H9 (cell line): ENCODE measurements at regions not wholly inside any gene's neighbourhood (a gene's known extent, or its start where the extent isn't known, plus 50 kb on each side); places are given as distances from the start of the nearest gene placed in this dataset.

Experiments
- DNase-seq: peaks from one replicate; pipeline ENCODE4 v3.0.0-alpha.2; 2017
- H2AFZ ChIP-seq: one replicate; pipeline ENCODE4 v1.6.1; 2013; ENCODE audit warnings: mild to moderate bottlenecking, low read length, control low read depth, moderate library complexity
- H2AK5ac ChIP-seq: 2 replicates; pipeline ENCODE4 v1.6.1; 2013; ENCODE audit warnings: low read length, control low read depth, mixed read lengths; ENCODE audit not compliant: insufficient read length
- H2BK120ac ChIP-seq: one replicate; pipeline ENCODE4 v1.6.1; 2013; ENCODE audit warnings: low read depth, mild to moderate bottlenecking, low read length, control low read depth, inconsistent platforms; ENCODE audit not compliant: poor library complexity, severe bottlenecking
- H2BK12ac ChIP-seq: 2 replicates; pipeline ENCODE4 v1.6.1; 2013; ENCODE audit warnings: low read length, control low read depth, mixed read lengths, low read depth; ENCODE audit not compliant: insufficient read length
- H2BK15ac ChIP-seq: 2 replicates; pipeline ENCODE4 v1.6.1; 2013; ENCODE audit warnings: low read depth, low read length, control low read depth
- H2BK20ac ChIP-seq: one replicate; pipeline ENCODE4 v1.6.1; 2013; ENCODE audit warnings: low read depth, mild to moderate bottlenecking, low read length, control low read depth, inconsistent platforms; ENCODE audit not compliant: poor library complexity, severe bottlenecking
- H2BK5ac ChIP-seq: 2 replicates; pipeline ENCODE4 v1.6.1; 2013; ENCODE audit warnings: low read length, control low read depth, mixed read lengths; ENCODE audit not compliant: insufficient read length
- H3K14ac ChIP-seq: 2 replicates; pipeline ENCODE4 v1.6.1; 2013; ENCODE audit warnings: low read length, control low read depth; ENCODE audit not compliant: insufficient read depth
- H3K18ac ChIP-seq: 2 replicates; pipeline ENCODE4 v1.6.1; 2013; ENCODE audit warnings: low read depth, mild to moderate bottlenecking, mixed read lengths, low read length, control low read depth; ENCODE audit not compliant: insufficient read length
- H3K23ac ChIP-seq: 2 replicates; pipeline ENCODE4 v1.6.1; 2013; ENCODE audit warnings: low read length, control low read depth, mixed read lengths, low read depth; ENCODE audit not compliant: insufficient read length
- H3K23me2 ChIP-seq: 2 replicates; pipeline ENCODE4 v1.6.1; 2013; ENCODE audit warnings: low read depth, mild to moderate bottlenecking, mixed read lengths, low read length, control low read depth; ENCODE audit not compliant: insufficient read length, poor library complexity, severe bottlenecking
- H3K27ac ChIP-seq: 2 replicates; pipeline ENCODE4 v1.5.1; 2013; ENCODE audit warnings: low read length, control low read depth, mixed read lengths, low read depth; ENCODE audit not compliant: insufficient read length
- H3K27me3 ChIP-seq: 2 replicates; pipeline ENCODE4 v1.6.1; 2013; ENCODE audit warnings: low read length, control low read depth, inconsistent platforms; ENCODE audit not compliant: insufficient read depth
- H3K4ac ChIP-seq: 2 replicates; pipeline ENCODE4 v1.6.1; 2013; ENCODE audit warnings: low read depth, mild to moderate bottlenecking, control low read depth, inconsistent platforms, low read length, moderate library complexity
- H3K4me1 ChIP-seq: 2 replicates; pipeline ENCODE4 v1.6.1; 2013; ENCODE audit warnings: low read length, control low read depth, inconsistent platforms; ENCODE audit not compliant: insufficient read depth
- H3K4me2 ChIP-seq: 2 replicates; pipeline ENCODE4 v1.6.1; 2013; ENCODE audit warnings: low read length, control low read depth, mixed read lengths; ENCODE audit not compliant: insufficient read length, insufficient read depth
- H3K56ac ChIP-seq: 2 replicates; pipeline ENCODE4 v1.6.1; 2013; ENCODE audit warnings: low read depth, mild to moderate bottlenecking, mixed read lengths, low read length, control low read depth; ENCODE audit not compliant: insufficient read length
- H3K79me1 ChIP-seq: 2 replicates; pipeline ENCODE4 v1.6.1; 2013; ENCODE audit warnings: low read depth, mild to moderate bottlenecking, moderate library complexity, low read length, control low read depth, inconsistent platforms; ENCODE audit not compliant: insufficient read depth, poor library complexity, severe bottlenecking
- H3K79me2 ChIP-seq: 2 replicates; pipeline ENCODE4 v1.6.1; 2013; ENCODE audit warnings: low read length, control low read depth, inconsistent platforms; ENCODE audit not compliant: insufficient read depth
- H3K9ac ChIP-seq: 2 replicates; pipeline ENCODE4 v1.6.1; 2013; ENCODE audit warnings: low read length, control low read depth, mixed read lengths; ENCODE audit not compliant: insufficient read length; ENCODE audit errors: extremely low read depth
- H3K9me3 ChIP-seq: one replicate; pipeline ENCODE4 v1.6.1; 2013; ENCODE audit warnings: low read depth, low read length, inconsistent platforms; ENCODE audit not compliant: control insufficient read depth
- H3T11ph ChIP-seq: one replicate; pipeline ENCODE4 v1.6.1; 2013; ENCODE audit warnings: mild to moderate bottlenecking, low read length, control low read depth, inconsistent platforms
- H4K20me1 ChIP-seq: one replicate; pipeline ENCODE4 v1.6.1; 2013; ENCODE audit not compliant: control insufficient read depth, insufficient read length, insufficient read depth
- H4K5ac ChIP-seq: 2 replicates; pipeline ENCODE4 v1.6.1; 2013; ENCODE audit warnings: low read depth, mild to moderate bottlenecking, mixed read lengths, low read length, control low read depth; ENCODE audit not compliant: insufficient read length
- H4K8ac ChIP-seq: replicated peaks from 2 replicates; pipeline ENCODE4 v1.6.1; 2013; ENCODE audit warnings: low read length, control low read depth, mixed read lengths, low read depth; ENCODE audit not compliant: insufficient read length
- H4K91ac ChIP-seq: 2 replicates; pipeline ENCODE4 v1.6.1; 2013; ENCODE audit warnings: low read depth, mild to moderate bottlenecking, moderate library complexity, mixed read lengths, low read length, control low read depth; ENCODE audit not compliant: insufficient read length
- H3K27ac Mint-ChIP-seq, 3 experiments: 2 replicates in 2 of 3; 3 replicates in 1 of 3; pipeline ENCODE4 v1.8.0; 2020 to 2021; ENCODE audit warnings: mixed read lengths in 3 of 3, mild to moderate bottlenecking in 1 of 3, moderate library complexity in 1 of 3
- H3K27me3 Mint-ChIP-seq: 2 replicates; pipeline ENCODE4 v1.8.0; 2021; ENCODE audit warnings: low read depth, mild to moderate bottlenecking, moderate library complexity, mixed read lengths
- H3K36me3 Mint-ChIP-seq, 3 experiments: 2 replicates in 2 of 3; 3 replicates in 1 of 3; pipeline ENCODE4 v1.8.0; 2020 to 2021; ENCODE audit warnings: low read depth in 3 of 3, mixed read lengths in 3 of 3; ENCODE audit not compliant: insufficient read depth in 1 of 3
- H3K4me1 Mint-ChIP-seq, 2 experiments: 2 replicates each; pipeline ENCODE4 v1.8.0; 2020; ENCODE audit warnings: mixed read lengths in 2 of 2
- H3K4me3 Mint-ChIP-seq, 2 experiments: 2 replicates in 1 of 2; 3 replicates in 1 of 2; pipeline ENCODE4 v1.8.0; 2020 to 2021; ENCODE audit warnings: mild to moderate bottlenecking in 2 of 2, mixed read lengths in 2 of 2, moderate library complexity in 1 of 2
- H3K9me3 Mint-ChIP-seq, 2 experiments: 2 replicates in 1 of 2; 3 replicates in 1 of 2; pipeline ENCODE4 v1.8.0; 2020; ENCODE audit warnings: mild to moderate bottlenecking in 2 of 2, mixed read lengths in 2 of 2, moderate library complexity in 1 of 2
- WGBS: extraction: QIAGEN DNeasy Blood & Tissue Kit; methylation state at CpG from one replicate; pipeline ENCODE4 v1.1.7; 2013; ENCODE audit warnings: missing lambda C conversion rate, low lambda C conversion rate, mixed read lengths; ENCODE audit not compliant: insufficient read length; ENCODE audit errors: extremely low coverage; 5-methylcytosine and 5-hydroxymethylcytosine counted together
- TF ChIP-seq, protein P1 (sequence below): fragments of 200-600 bp; sonication (generic); conservative IDR thresholded peaks from 3 replicates; pipeline ENCODE4 v1.8.0; 2021; ENCODE audit warnings: antibody characterized with exemption, mild to moderate bottlenecking

DNA sequence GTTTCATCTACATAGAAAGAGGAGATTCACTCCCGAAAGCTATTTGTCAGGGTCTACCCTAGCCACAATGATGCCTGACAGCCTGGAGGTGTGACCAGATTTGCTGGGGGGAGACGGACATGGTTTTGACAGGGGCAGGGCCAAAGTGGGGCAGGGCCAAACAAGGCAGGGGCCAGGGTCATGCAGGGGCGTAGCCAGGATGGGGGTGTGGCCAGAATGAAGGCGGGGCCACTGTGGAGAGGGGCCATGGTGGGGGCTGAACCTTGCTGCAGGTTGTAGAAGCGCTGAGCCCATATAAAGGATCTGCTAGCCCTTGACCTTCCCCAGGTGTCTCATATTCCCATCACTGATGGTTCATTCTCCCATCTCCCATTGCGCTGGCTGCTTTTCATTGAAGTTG lies 184.1 kb upstream of the SULF2 start:
- Histone ChIP-seq H4K5ac (no peak overlapping the region), H3K79me1 (no peaks in the 10 kb centered on the region), H3K56ac (no peak overlapping the region), H3K4ac (no peak overlapping the region), H2AK5ac (no peak overlapping the region), H3K23ac (no peak overlapping the region), H4K91ac (no peak overlapping the region), H3K27me3 (no peaks in the 10 kb centered on the region), H3K14ac (no peak overlapping the region), H2BK15ac (no peak overlapping the region), H3K9me3 (no peaks in the 10 kb centered on the region), H3K18ac (no peak overlapping the region), H2AFZ (no peak overlapping the region), H3K79me2 (no peaks in the 10 kb centered on the region), H2BK120ac (no peak overlapping the region), H3K4me1 (peaks cover 11% of the 10 kb centered on the region; the same call in 1 of the 2 replicates), H3K27ac (no peak overlapping the region), H2BK20ac (no peak overlapping the region), H3K9ac (no peak overlapping the region), H4K8ac (no peak overlapping the region), H3K23me2 (no peaks in the 10 kb centered on the region), H3T11ph (no peak overlapping the region), H4K20me1 (no peaks in the 10 kb centered on the region), H3K4me2 (no peak overlapping the region), H2BK5ac (no peak overlapping the region), H2BK12ac (no peak overlapping the region)
- Mint-ChIP-seq H3K36me3 (no peaks in the 10 kb centered on the region), H3K27me3 (peaks cover 3% of the 10 kb centered on the region), H3K4me3 (no peak overlapping the region; a peak in 1 of 5 replicates), H3K27ac (no peak overlapping the region), H3K9me3 (no peaks in the 10 kb centered on the region; a peak in 1 of 5 replicates), H3K4me1 (peaks cover 50 to 60% of the 10 kb centered on the region in 2 experiments)
- WGBS = no CpG with 5 or more reads among the region's 6 CpGs
- TF ChIP-seq, protein P1, sequence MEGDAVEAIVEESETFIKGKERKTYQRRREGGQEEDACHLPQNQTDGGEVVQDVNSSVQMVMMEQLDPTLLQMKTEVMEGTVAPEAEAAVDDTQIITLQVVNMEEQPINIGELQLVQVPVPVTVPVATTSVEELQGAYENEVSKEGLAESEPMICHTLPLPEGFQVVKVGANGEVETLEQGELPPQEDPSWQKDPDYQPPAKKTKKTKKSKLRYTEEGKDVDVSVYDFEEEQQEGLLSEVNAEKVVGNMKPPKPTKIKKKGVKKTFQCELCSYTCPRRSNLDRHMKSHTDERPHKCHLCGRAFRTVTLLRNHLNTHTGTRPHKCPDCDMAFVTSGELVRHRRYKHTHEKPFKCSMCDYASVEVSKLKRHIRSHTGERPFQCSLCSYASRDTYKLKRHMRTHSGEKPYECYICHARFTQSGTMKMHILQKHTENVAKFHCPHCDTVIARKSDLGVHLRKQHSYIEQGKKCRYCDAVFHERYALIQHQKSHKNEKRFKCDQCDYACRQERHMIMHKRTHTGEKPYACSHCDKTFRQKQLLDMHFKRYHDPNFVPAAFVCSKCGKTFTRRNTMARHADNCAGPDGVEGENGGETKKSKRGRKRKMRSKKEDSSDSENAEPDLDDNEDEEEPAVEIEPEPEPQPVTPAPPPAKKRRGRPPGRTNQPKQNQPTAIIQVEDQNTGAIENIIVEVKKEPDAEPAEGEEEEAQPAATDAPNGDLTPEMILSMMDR = no peak
- DNase-seq = no peak
